ENCODE measurements at regions not wholly inside any gene's neighbourhood (a gene's known extent, or its start where the extent isn't known, plus 50 kb on each side); places are given as distances from the start of the nearest gene placed in this dataset.
"Not testable (repeated sequence)": the region's sequence is repeated elsewhere in the genome, so short reads cannot be mapped to it uniquely, and the experiment has no call there.

DNA sequence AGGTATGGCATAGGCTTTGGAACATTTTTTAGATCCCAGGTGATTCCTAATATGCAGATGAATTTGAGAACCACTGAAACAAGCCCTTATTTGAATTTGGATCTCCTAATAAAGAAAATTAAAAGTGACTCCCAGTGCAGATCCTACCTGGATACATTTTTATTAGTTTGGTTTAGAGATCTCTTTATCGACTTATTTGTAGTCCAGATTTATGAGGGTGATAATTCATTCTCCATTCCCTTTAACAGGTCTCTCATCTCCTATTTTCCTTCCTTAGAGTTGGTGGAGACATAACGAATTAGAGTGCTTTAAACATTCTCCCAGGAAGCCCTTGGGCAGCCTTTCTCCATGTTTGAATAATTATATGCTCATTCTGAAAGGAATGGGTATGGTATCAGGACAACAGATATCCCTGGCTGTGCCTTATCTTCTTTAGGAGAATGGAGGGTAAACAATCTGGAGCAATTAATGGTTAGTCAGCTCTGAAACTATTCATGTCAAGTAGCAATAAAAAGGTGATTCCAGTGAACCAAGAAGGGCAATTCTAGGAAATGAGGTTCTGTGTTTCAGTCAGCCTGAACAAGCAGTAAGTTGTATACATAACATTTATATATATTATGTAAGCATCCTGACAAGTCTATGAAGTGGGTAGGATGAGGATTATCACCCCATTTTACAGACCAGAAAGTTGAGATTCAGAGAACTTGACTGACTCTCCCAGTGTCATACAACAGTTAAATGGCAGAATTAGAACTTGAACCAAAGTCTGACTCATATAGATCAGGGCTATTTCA is 53.9 kb upstream of the RCE1 start:
- H3K27me3 Mint-ChIP-seq = no peaks in the 10 kb centered on the region
- no peaks in the 10 kb centered on the region for H3K9me3 Mint-ChIP-seq
- no peaks in the 10 kb centered on the region for H3K4me1 Mint-ChIP-seq (ENCODE audit: unreplicated experiment)
- no peak overlapping the region for H3K4me3 Mint-ChIP-seq
- no peak for DNase-seq (ENCODE audit: extremely low spot score, unreplicated experiment)
- peak overlapping the region; percentile 25 for H3K27ac Mint-ChIP-seq
- TF ChIP-seq, protein P1, sequence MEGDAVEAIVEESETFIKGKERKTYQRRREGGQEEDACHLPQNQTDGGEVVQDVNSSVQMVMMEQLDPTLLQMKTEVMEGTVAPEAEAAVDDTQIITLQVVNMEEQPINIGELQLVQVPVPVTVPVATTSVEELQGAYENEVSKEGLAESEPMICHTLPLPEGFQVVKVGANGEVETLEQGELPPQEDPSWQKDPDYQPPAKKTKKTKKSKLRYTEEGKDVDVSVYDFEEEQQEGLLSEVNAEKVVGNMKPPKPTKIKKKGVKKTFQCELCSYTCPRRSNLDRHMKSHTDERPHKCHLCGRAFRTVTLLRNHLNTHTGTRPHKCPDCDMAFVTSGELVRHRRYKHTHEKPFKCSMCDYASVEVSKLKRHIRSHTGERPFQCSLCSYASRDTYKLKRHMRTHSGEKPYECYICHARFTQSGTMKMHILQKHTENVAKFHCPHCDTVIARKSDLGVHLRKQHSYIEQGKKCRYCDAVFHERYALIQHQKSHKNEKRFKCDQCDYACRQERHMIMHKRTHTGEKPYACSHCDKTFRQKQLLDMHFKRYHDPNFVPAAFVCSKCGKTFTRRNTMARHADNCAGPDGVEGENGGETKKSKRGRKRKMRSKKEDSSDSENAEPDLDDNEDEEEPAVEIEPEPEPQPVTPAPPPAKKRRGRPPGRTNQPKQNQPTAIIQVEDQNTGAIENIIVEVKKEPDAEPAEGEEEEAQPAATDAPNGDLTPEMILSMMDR (conservative IDR thresholded peaks at IDR 0.05) = no peak
- no peaks in the 10 kb centered on the region for H3K36me3 Mint-ChIP-seq

DNA sequence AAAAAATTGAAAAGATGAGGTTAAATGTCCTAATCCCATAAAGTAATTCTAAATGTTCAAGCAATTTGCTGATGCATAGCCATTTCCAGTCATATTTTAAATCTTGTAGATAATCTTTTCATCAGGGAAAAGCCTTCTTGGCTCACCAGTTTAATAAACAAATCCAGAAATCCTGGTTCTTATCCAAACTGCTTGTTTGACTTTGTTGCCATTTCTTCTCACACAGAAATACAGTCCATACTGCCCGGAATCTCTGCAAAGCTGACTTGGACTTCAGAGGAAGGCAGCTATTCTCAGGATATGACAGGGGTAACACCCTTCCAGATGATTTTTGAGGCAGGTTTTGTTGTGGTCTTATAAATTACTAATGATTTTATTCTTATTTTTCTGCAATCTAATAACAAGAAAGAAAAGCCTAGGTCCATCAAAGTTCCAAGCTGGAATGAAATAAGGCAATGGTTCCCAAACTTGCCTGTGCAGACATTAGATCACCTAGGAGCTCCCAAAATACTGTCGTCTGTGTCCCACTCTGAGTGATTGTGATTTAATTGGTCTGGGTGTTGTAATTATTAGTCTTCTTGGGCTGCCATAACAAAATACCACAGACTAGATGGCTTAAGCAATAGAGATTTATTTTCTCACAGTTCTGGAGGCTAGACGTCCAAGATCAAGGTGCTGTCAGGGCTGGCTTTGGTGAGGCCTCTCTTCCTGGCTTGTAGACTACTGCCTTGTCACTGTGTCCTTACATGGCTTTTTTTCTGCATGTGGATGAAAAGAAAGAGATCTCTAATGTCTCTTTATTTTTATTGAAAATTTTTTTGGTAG is 55.1 kb upstream of the RCE1 start:
- TF ChIP-seq, protein P1 (conservative IDR thresholded peaks at IDR 0.05) = no peak
- H3K4me1 Mint-ChIP-seq (ENCODE audit: unreplicated experiment) = no peaks in the 10 kb centered on the region
- no peaks in the 10 kb centered on the region for H3K36me3 Mint-ChIP-seq
- no peak overlapping the region for H3K4me3 Mint-ChIP-seq
- no peaks in the 10 kb centered on the region for H3K27me3 Mint-ChIP-seq
- DNase-seq (ENCODE audit: extremely low spot score, unreplicated experiment) = no peak
- H3K9me3 Mint-ChIP-seq = no peaks in the 10 kb centered on the region
- no peak overlapping the region for H3K27ac Mint-ChIP-seq

DNA sequence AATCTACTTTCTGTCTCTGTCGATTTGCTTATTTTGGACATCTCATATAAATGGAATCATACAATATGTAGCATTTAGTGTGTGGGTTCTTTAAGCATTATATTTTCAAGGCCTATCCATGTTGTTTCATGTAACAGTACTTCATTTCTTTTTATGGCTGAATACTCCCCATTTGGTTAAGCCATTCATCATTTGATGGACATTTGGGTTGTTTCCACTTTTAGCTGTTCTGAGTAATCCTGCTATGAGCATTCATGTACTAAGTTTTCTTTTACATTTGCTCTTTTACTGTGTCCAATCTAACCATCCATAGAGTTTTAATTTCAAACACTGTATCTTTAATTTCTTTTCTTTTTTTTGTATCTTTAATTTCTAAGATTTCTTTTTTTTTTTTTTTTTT is 55.6 kb upstream of the SPTBN2 start:
- no peaks in the 10 kb centered on the region for H3K27me3 Mint-ChIP-seq
- peaks cover 4% of the 10 kb centered on the region for H3K36me3 Mint-ChIP-seq
- H3K4me1 Mint-ChIP-seq (ENCODE audit: unreplicated experiment) = no peaks in the 10 kb centered on the region
- H3K9me3 Mint-ChIP-seq = no peaks in the 10 kb centered on the region
- no peak overlapping the region for H3K4me3 Mint-ChIP-seq
- TF ChIP-seq, protein P1 (conservative IDR thresholded peaks at IDR 0.05) = no peak
- no peak for DNase-seq (ENCODE audit: extremely low spot score, unreplicated experiment)
- no peak overlapping the region for H3K27ac Mint-ChIP-seq

DNA sequence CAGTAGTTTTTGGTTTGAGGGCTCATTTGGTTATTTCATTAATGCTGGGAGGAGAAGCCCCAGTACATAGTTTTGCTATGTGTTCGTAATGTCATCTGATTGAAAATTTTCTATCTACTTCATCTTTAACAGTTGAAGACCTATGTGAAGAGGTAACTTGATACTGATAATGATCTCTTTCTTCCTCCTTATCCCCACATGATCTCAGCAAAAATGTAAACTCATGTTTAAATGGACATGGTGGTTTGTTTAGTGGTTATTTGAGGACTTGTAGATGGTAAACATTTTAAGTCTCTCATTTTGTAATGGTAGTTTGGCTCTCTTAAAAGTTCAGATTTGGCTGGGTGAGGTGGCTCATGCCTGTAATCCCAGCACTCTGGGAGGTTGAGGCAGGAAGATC is 53.7 kb upstream of the SPTBN2 start:
- Mint-ChIP-seq H3K9me3 (no peaks in the 10 kb centered on the region), H3K4me3 (no peak overlapping the region), H3K27ac (no peak overlapping the region), H3K27me3 (no peaks in the 10 kb centered on the region), H3K36me3 (peaks cover 4% of the 10 kb centered on the region), H3K4me1 (ENCODE audit: unreplicated experiment) (no peaks in the 10 kb centered on the region)
- TF ChIP-seq, protein P1 (conservative IDR thresholded peaks at IDR 0.05) = no peak
- no peak for DNase-seq (ENCODE audit: extremely low spot score, unreplicated experiment)

DNA sequence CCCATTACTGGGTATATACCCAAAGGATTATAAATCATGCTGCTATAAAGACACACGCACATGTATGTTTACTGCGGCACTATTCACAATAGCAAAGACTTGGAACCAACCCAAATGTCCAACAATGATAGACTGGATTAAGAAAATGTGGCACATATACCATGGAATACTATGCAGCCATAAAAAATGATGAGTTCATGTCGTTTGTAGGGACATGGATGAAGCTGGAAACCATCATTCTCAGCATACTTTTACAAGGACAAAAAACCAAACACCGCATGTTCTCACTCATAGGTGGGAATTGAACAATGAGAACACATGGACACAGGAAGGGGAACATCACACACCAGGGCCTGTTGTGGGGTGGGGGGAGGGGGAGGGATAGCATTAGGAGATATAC is 50.6 kb upstream of the SPTBN2 start:
- not testable (repeated sequence) for H3K9me3 Mint-ChIP-seq; H3K4me3 Mint-ChIP-seq; H3K36me3 Mint-ChIP-seq; DNase-seq (ENCODE audit: extremely low spot score, unreplicated experiment); H3K27me3 Mint-ChIP-seq; H3K27ac Mint-ChIP-seq; H3K4me1 Mint-ChIP-seq (ENCODE audit: unreplicated experiment)
